Activated gamma-delta T cell treated with Interleukin-2 at 50 U/mL for 16 hours (primary cell): ENCODE measurements at regions not wholly inside any gene's neighbourhood (a gene's known extent, or its start where the extent isn't known, plus 50 kb on each side); places are given as distances from the start of the nearest gene placed in this dataset.

Experiments used
- DNase-seq: peaks from one replicate; pipeline ENCODE4 v3.0.0-alpha.2; 2020

DNA sequence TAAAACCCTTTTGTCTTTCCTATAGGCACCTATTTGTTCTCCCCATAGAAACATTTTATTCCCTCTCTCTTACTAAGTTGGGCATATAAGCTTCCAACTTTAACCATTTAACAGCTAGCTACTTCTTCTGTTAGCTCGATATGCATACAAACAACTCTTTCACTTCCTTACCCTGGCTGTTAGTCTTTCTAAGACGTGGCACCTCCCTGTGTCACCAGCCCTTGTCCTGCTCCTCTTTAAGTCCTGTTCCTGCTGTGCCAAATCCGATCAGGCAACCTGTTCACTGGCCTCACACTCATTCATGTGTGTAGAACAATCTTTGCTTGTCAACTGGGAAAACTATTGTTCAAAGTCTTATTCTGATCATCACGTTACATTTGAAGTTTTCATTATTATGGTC lies 1376.1 kb upstream of the TENM4 start:
- DNase-seq, result no peak

DNA sequence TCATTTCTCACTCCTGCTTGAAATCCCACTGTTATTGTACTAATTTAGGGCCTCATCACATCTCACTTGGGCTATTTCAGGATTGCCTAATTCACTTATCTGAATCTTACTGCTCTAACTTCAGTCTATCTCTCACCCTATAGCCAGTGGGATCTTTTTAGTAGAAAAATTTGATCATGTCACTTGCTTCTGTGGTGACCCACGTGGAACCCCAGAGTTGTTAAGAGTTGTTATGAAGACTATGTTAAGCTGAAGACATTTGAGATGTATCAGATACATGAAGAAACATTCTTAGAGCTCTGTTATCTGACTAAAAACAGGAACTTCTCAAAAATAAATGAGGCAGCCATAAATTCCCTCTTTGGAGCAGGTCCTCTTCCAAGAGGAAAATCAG lies 1375.6 kb upstream of the TENM4 start:
- DNase-seq, result no peak

DNA sequence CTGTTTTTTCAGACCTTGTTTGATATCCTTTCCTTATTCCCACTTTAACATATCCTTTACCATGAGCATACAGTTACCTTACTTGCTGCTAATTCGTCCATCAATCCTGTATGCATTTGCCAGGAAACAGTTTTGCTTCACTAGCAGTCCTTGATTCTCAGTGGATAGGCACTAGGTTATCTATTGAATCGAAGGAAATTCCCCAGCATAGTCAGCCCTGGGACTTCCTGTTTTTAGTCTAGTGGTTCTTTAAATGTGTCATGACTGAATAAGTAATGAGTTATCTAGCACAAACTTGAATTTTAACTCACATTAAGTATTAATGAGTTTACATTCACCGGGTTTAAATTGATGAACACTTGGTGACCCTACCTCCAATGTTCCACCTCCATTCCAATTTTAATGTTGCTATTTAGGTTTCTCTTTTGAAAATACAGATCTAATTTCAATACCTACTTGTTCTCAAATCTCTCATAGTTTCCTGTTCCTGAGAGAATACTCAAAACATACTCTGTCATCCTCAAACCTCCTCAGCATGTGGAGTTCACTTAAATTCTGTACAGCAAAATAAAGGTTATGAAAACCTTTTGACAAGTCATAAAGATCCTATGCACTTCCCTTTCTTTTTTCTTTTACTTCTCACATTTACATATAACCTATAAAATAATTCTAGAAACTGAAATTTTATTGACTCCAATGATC lies 1375.1 kb upstream of the TENM4 start:
- DNase-seq, result no peak

DNA sequence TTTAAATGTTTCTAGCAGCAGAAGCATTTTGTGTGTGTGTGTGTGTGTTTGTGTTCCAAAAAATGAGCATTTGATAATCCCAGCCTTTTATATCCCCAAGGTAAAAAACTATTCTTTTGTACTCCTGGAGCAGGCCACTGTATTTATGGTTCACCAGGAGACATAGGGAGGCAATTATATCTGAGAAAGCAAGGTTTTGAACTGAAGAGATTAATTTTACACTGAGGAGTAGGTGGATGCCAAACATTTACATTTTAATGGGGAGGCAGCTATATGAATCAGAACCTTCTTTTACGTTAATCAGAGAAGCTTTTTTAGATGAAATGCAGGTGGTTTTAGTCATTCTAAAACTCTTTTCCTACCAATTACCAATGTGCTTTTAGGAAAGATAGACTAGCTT lies 1374.0 kb upstream of the TENM4 start:
- no peak for DNase-seq

DNA sequence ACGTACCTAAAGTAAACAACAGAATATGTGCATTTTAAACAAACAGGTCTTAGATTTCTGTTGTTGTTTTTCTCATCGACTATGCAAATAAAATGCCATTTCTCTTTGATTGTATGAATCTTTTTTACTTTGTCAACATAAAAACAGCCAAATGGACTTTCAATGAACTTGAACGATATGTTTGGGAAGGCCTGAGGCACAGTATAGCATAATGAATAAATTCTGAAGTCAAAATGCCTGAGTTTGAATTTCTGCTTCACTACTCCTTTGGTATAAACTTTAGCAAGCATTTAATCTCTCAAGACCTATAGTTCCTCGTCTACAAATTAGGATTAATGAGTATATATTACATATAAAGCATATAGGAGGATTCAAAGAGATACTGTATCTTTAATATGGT lies 1369.9 kb upstream of the TENM4 start:
- no peak for DNase-seq

DNA sequence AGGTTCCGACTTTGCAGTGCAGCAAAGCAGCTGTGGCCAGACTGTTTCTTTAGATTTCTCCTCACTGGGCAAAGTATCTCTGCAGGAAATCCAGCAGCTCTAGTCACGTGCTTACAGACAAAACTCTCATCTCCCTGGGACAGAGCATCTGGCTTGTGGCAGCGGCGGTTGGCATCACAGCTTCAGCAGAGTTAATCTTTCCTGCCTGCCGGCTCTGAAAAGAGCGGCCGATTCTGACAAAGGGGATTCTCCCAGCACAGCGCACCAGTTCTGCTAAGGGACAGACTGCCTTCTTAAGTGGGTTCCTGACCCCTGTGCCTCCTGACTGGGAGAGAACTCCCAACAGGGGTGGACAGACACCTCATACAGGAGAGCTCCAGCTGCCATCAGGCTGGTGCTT lies 1357.3 kb upstream of the TENM4 start:
- DNase-seq, result no peak

DNA sequence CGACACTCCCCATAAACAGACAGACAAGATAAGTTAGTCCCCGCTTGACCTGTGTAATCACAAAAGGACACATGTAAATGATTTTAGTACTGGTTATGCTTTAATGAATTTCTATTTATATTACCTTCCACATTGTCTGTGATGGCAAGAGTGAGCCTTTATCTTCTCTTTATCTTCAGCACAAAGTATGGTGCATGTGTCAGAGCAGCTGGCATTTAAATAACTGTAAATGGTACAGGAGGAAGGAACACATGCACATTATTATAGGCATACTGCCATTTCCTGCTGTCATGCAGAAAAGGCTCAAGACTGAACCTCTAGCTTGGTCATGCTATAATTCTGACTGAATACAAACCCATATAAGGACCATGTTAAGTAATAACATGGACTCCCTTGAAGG lies 1342.7 kb upstream of the TENM4 start:
- DNase-seq, result no peak

DNA sequence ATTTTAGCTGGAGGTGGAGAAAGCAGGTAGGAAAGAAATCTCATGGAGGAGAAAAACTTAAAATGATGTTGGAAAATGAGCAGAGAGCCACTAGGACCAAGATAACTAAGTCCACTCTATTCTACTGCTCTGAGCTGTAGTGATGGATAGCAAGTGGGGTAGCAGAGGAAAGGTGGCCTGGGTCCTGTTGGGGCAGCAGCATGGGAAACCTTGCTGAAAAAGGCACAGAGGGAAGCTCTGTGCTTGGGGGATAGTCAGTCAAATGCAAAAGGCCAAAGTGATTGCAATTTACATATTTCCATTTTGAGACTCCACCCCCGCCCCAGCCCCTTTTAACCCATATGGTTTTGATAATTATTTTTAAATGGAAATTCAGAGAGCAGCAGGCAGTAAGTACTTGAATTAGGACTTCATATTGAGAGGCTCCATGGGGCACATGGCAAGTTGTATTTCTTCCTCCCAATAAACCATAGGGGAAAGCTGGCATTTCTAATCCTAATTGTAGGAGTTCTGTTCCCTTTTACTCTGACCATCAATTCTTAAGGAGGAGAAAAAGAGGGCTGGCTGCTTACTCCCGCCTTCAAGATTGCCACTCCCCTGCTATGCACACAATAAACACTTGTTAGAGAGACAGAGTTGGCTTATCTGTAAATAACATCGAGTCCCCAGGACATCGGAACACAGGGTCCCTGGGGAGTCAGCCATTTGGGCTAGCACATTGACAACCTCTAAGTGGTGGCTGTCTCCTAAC lies 1341.5 kb upstream of the TENM4 start:
- no peak for DNase-seq

DNA sequence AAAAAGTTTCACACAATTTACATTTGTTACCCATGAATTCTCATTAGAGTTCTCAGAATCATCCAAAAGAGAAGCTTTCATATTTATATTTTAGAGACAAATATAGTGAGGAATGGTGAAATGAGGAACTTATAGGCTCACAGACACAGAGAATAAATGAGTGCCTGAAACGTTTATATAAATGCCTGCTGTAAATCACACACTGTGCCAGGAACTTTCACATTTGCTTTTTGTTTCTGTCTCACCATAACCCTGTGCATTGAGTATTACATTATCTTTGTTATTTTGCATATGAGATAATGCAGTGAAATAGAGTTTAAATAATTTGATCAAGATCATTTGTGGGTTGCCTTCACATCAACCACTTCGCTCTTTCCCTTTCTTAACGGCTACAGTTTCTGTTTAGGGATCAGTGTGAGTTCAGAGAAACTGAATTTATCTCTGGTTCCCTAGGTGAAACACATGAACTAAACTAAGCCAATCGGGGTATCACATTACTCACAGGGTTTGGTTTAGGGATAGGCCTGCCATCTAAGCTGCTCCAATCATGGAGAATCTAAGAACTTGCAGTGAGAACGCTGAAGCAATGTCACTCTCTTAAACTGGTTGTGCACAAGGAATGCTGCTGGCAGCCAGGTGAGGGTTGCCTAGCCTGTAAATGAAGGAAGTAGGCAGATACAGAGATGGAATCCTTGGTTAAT lies 1339.2 kb upstream of the TENM4 start:
- DNase-seq, result no peak

DNA sequence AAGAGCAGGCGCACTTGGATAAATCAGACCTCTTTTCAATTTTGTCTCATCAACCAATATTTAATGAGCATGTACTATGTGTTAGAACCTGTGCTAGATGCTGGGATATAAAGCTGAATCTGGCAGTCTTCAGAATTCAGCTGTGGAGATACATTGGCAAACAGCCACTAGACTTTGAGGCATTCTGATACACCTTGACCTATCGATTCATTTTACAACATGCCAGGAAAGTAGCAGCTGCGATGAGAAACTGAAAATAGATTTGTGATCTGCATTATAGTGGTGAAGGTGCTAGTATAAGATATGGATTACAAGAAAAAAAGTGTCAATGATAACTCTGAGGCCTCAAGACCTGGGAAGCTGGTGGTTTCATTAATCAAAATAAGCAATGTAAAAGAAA lies 1338.1 kb upstream of the TENM4 start:
- DNase-seq, result no peak

DNA sequence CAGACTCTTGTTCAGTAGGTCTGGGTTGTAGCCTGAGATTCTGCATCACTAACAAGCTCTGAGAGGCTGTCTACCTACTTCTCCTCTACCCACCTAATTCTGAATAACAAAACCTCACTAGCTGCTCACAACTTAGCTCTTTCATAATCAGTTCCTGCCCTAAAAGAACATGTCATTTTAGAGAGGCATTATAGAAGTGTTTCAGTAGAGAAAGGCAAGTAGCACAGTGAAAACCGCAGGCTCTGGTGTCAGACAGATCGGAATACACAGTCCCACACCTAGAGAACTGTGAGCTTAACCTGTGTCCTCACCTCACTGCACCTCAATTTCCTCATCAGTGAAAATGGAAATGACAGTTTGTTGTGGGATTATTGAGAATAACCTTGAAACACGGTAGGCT lies 1337.6 kb upstream of the TENM4 start:
- no peak for DNase-seq

DNA sequence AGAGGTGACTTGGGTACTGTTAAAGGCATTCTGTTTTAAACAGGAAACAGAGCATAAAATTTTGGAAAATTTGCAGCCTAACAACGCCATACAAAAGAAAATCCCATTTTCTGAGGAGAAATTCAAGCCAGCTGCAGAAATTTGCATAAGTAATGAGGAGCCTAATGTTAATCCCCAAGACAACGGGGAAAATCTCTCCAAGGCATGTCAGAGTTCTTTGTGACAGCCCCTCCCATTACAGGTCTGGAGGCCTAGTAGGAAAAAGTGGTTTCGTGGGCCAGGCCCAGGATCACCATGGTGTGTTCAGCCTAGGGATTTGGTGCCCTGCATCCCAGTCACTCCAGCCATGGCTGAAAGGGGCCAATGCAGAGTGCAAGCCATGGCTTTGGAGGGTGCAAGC lies 1333.1 kb upstream of the TENM4 start:
- DNase-seq, result no peak

DNA sequence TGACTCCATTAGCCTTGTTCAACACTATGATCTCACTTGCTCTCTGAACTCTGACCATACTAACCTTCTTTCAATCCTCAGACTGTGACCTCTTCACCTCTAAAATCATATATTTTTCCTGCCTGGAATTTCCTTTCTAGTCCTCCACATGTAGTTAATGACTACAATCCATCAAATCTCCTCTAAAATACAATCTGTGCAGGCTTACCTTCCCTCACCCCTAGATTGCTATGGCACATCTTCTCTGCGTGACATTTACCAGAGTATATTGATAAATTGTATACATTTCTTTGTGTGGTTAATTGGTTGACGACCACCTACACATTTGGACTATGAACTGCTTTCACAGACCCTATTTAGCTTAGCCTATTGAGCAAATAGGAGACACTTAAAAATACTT lies 1330.2 kb upstream of the TENM4 start:
- DNase-seq, result no peak

DNA sequence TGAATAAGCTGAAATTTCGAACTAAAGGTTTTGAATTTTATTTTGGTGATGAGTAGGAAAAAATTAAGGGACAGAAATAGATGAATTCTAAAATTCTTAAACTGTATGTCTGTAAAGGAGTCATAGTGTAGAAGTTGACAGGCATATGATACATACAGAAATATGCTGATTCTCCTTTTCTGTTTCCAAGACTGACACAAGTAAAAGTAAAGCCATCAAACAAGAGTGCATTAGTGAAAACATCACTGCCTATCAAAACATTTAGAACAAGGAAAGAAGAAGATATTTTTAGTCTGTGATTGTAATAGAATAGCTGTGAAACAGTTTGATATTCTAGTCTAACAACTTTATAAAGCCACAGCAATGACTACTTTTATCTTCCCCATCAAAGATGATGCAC lies 1318.0 kb upstream of the TENM4 start:
- DNase-seq, result no peak

DNA sequence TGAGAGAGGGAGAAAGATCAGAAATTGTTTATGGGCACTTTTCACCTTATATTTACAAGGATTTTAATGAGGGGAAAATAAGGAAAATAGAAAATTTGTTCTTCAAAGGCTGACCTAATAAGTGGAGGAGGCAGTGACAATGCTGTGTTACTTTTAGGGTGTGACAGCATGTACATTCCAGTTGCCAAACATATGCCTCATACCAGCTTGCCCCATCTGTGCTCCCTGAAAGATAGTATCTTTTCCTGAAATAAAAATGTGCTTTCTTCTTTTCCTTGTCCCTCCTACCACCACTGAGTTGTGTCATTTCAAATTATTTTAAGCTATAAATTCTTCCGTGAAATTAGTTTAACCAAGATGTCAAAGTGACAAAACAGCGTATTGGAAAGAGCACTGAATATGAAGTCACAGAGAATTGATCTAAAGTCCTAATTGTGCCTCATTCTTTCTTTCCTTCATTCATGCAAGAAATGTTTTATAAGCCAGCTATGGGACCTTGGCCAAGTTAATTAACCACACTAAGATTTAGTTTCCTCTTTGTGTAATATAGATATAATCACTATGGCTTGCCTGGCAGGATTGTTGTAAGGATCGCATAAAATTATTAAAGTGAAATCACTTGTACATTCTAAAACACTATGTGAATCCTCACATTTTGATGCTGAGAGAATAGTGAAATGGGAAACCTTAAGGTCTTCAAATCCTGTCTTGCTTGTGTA lies 1307.5 kb upstream of the TENM4 start:
- no peak for DNase-seq

DNA sequence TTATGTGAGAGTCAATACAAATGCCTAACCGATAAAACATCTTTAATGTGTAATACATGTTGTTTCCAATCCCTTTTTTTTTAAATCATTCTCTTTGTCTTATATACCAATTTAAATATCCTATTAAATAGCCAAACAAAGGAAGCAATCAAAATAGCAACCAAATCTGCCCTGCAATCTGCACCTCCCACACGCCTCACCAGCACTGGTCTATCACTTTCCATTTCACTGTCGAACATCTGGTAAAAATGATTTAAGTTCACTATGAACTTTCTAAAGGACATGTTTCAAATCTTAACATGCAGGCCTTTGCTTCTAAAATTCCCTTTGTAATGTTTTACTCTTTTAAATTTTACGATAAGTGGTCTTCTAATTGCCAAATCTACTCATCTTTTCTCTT lies 1305.5 kb upstream of the TENM4 start:
- DNase-seq, result no peak

DNA sequence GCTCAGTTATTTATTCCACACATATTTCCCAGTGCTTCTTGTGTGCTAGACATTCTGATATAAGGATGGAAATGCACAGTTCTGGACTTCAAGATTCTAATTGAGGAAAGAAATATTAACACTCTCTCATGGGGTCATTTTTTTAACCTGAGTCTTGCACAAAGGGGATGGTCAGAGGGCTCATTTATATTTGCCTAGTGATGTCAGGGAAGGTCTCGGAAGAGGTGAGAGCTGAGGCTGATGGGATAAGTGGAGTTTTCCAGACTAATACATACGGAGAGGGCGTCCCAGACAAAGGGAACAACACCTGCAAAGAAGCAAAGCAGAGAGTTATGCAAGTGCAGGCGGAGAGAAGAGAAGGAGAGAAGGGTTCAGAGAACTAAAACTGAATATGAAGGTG lies 1304.6 kb upstream of the TENM4 start:
- DNase-seq, result no peak

DNA sequence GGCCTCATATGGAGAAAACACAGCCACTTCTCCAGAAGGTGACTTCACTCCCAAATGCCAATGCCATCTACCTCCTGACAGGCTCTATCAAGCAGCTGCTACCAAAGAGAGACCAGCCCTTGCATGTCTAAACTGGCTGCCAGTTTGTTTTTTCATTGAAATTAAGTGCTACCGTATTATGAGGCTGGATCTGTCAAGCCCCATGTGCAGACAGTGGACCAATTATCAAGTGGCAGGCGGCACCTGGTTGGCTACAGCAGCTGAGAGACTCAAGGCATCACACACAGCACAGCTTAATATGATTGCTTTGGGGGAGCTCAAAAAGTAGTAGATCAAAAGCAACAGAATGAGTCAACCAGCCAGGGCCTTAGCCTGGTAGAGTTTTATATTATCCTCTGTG lies 1293.0 kb upstream of the TENM4 start:
- no peak for DNase-seq

DNA sequence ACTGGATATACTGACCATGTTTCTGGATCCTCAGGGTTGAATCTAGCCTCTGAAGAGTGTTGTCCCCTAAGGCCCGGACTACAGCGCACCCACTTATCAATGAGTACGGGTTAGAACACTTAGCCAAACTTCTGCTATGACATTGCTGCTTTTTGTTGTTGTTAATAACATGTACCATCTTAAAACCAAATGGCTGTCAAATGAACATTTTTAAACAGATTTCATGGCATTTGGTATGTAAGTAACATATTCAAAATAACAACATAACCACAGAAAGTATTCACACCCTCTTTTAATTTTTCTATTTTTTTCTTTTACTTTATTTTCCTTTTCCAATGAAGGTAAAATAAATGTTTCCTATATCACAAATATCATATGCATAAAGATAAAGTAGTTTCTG lies 1292.5 kb upstream of the TENM4 start:
- no peak for DNase-seq

DNA sequence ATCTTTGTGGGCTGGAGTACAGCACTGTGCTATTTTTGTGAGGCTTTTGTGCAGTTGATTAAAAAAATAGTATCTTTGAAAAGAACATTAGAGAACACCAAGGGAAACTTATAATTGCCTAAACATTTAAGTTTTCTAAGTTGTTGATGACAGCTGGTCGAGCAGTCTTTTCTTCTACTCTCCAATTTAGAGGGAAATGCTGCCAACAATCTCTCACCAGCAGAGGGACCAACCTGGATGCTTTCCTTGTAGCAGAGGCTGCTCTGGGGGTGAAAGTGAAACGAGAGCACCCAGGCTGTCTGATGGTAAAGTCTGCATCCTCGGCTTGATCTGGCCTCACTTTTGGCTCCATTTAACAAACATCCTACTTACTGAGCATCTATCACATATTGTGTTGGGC lies 1286.5 kb upstream of the TENM4 start:
- DNase-seq, result no peak

DNA sequence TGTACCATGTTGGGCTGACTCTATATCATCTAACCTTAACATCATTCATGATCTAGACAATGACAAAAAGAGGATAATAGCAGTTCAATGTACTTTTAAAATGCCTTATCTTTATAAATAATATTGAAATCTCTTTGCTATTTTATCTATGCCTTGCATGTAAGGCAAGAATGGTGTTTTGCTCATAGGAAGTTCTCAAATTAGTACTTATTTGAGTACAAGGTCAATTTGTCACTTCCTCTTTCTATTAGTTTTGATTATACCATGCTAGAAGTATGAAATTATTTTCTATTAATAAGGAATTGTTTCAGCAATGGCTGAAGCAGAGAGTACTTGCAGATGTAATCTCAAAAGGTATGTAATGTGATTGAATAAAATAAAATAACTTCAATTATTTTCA lies 1285.4 kb upstream of the TENM4 start:
- DNase-seq, result no peak

DNA sequence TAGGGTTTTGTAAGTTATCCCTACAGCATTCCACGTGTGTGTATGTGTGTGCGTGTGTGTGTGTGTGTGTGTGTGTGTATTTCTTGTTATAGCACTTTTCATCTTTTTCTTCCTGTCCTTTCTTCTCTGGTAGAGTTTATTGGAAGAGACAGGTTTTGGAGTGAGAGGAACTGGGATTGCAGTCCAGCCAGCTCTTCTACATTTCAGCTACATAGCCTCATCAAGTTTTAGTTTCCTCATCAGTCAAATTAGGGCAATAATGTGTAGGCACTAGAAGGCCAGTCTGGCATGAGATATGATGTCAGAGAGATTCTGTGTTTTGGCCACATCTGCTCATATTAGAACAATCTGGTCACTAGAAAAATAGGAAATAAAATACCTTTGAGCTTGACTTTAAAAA lies 1283.5 kb upstream of the TENM4 start:
- DNase-seq, result no peak

DNA sequence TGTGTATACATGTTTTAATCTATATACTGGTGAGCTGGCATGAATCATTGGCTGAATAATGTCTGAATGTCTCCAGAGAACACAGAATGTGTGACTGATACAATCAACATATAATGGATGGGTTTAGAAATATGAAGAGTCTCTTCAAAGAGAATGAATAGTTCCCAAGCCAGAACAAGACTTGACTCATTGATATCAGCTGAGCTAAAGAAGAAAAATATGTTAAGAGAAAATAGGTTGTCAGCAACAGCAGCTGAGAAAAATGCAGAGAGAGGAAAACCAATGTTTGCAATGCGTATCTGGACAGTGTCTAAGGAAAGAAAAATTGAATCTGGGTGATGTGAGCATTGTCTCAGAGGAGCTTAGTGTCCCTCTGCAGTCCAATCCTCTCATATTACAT lies 1281.8 kb upstream of the TENM4 start:
- DNase-seq, result no peak

DNA sequence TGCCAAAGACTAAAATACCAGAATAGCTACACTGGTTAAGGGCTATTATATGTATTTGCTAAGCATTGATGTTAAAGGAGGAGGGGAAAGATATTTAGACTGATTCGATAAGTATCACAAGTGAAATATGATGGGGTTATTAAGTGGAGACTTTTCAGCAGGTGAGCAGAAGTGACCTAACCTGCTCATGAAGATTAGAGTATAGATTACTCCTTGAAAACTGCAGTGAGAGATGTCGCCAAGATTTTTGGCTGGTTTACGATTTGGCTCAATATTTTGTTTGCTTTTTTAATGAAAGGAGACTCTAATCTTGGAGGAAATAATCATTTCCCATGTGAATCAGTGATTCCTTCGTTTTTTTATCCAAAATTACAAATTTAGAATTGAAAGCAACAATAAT lies 1279.5 kb upstream of the TENM4 start:
- DNase-seq, result no peak
